ENCODE measurements at regions not wholly inside any gene's neighbourhood (a gene's known extent, or its start where the extent isn't known, plus 50 kb on each side); places are given as distances from the start of the nearest gene placed in this dataset.
"Not testable (repeated sequence)": the region's sequence is repeated elsewhere in the genome, so short reads cannot be mapped to it uniquely, and the experiment has no call there.

DNA sequence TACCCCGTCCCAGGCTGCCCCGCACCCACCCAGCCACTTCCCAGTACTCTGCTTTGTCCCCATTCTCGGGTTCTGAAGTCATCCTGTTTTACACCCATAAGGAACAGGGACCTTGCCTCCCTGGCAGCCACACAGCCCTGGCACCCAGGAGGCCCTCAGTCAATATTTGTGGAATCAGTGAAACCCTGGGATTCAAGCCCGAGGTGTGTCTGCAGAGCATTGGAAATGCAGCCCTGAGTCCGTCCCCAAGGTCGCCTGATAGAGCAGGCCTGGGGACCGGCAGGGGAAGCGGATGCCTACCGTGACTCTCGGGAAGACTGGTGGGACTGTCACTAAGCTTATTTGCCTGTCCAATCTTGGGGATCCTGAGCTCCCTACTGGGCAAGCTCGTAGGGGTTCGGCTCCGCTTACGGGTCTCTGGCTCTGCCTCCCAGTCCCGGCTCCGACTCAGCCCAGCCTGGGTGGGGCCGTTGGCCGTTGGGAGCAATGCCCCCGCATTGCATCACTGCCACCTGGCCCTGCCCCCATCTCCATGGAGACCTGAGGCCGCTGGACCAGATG lies 64.4 kb upstream of the TAMM41 start:
- TF ChIP-seq, protein P1, sequence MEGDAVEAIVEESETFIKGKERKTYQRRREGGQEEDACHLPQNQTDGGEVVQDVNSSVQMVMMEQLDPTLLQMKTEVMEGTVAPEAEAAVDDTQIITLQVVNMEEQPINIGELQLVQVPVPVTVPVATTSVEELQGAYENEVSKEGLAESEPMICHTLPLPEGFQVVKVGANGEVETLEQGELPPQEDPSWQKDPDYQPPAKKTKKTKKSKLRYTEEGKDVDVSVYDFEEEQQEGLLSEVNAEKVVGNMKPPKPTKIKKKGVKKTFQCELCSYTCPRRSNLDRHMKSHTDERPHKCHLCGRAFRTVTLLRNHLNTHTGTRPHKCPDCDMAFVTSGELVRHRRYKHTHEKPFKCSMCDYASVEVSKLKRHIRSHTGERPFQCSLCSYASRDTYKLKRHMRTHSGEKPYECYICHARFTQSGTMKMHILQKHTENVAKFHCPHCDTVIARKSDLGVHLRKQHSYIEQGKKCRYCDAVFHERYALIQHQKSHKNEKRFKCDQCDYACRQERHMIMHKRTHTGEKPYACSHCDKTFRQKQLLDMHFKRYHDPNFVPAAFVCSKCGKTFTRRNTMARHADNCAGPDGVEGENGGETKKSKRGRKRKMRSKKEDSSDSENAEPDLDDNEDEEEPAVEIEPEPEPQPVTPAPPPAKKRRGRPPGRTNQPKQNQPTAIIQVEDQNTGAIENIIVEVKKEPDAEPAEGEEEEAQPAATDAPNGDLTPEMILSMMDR (IDR thresholded peaks at IDR 0.05; ENCODE audit: insufficient read depth, low read length): no peak
- H3K4me3 ChIP-seq (ENCODE audit: low read depth, low read length): no peak overlapping the region
- DNase-seq (ENCODE audit: low read depth): no peak

DNA sequence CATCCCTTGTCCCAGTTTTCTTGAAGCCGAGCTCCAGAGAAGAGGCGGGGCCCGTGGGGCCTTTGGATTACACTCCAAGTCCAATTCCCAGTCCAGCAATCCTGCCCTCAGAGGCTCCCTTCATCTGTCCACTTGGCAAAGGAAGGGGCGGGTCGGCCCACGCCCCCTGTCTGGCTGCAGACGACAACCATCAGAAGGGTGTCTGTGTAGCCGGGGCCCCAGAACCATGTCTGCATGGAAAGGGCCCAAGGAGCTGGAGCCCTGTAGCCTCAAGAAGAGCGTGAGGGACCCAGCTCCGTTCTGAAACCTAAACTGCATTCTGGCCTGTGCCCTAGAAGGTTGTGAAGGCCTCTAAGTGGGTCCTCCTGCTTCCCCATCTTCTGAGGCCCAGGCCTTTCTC lies 65.2 kb upstream of the TAMM41 start:
- not testable (repeated sequence) for DNase-seq (ENCODE audit: low read depth); H3K4me3 ChIP-seq (ENCODE audit: low read depth, low read length)

DNA sequence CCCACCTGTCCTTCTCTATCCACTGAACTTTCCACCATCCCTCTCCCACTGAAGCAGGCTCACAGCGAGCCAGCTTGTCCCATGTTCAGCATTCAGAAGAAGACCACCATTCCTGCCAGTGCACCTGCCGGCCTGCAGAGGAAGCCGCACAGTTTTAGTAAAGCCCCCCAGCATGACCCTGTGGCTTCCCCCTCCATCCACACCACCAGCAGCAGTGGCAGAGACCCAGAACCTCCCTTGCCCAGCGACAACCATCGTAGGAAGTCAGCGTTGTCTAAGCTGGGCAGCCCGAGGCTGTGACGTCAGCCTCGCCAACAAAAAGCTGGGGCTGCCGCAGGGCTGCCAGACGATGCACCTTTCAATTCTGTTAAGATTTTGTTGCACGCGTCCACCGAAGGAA lies 66.6 kb upstream of the TAMM41 start:
- H3K4me3 ChIP-seq (ENCODE audit: low read depth, low read length): no peak overlapping the region
- TF ChIP-seq, protein P1 (IDR thresholded peaks at IDR 0.05; ENCODE audit: insufficient read depth, low read length): no peak
- DNase-seq (ENCODE audit: low read depth): no peak

DNA sequence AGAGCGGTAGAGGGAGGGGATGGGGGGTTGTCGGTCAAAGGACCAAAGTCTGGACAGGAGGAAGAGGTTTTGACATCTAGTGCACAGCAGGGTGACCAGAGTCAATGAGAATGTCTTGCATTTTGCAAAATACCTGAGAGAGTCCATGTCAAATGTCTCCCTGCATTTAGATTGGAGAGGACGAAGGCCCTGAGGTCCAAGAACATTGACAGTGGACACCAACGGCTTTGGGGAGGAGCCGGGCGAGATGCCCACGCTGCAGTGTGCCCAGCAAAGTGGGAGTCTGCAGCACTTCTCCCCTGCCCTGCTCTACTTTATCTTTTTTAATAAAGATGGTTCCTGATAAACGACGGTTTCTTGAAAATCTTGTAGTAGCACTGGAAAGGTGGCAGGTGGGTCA lies 67.4 kb upstream of the TAMM41 start:
- no peak overlapping the region for H3K4me3 ChIP-seq (ENCODE audit: low read depth, low read length)
- TF ChIP-seq, protein P1 (IDR thresholded peaks at IDR 0.05; ENCODE audit: insufficient read depth, low read length): no peak
- no peak for DNase-seq (ENCODE audit: low read depth)

DNA sequence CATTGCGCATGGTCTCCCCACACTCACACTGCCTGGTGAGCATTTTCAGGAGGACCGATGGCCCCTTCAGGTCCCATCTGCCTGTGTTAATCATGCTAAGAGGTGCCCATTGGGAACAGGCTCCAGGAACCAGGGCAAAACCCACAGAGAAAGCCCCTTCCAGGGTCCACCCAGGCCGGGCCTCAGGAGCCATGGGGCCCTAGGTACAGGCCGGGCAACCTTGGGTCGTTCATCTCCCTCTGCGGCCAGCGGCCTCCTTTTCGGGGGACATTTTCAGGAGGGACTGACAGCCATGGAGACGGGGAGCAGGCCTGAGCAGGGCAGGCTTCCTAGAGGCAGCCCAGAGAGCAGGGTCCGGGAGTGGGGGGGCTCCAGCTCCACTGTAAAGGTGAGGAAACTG lies 68.0 kb upstream of the TAMM41 start:
- no peak overlapping the region for H3K4me3 ChIP-seq (ENCODE audit: low read depth, low read length)
- DNase-seq (ENCODE audit: low read depth): no peak
- TF ChIP-seq, protein P1 (IDR thresholded peaks at IDR 0.05; ENCODE audit: insufficient read depth, low read length): no peak

DNA sequence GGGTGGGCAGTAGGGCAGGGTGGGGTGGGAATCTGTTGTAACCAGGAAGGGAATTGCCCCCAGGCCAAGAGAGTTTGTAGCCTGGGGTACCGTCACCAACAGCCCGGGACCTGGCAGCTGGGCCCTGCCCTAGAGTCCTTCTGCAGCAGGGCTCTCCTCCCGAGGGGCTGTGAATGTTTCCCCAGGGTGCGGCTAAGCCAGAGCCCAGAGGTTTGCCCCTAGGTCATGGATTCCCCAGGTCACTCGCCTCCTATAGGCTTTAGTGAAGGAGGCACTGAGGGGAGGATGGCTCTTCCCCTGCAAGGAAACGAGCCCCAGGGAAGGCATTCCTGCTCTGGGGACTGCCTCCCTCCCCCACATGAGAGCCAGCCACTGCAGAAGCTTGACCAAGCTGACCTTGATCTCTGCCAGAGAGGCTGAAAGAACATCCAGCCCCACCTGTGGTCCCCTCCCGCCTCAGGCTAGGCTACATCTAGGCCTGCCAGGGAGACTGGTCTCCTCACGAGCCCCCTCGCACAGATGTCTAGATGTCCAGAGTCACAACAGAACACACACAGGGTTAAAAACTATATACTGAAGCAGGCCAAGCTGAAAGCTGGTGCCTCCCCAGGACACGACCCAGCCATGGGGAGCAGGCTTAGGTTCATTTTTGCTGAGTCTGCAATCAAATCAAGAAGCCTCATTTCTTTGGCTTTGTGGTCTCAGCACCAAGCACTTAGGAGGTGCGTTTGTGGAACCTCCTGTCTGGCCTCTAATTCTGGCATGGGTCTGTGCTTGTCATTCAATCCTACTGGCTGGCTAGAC lies 69.1 kb upstream of the TAMM41 start:
- no peak overlapping the region for H3K4me3 ChIP-seq (ENCODE audit: low read depth, low read length)
- DNase-seq (ENCODE audit: low read depth): no peak
- TF ChIP-seq, protein P1 (IDR thresholded peaks at IDR 0.05; ENCODE audit: insufficient read depth, low read length): no peak

DNA sequence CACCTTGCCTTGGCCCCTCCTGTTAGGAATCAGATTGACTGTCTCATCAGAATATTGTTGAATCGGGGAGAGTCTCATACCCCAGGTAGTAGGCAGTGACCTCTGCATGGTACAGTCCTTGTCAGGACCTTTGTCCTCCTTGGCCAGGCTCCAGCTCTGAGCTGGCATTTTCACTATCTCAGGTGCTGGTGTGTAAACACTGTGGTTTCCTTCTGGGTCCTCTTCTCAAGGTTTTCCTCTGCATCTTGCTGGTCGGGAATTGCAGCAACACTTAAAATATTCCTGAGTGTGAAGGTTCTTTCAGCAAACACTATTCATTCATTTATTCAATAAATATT lies 69.7 kb upstream of the TAMM41 start:
- H3K4me3 ChIP-seq (ENCODE audit: low read depth, low read length); DNase-seq (ENCODE audit: low read depth): not testable (repeated sequence)

DNA sequence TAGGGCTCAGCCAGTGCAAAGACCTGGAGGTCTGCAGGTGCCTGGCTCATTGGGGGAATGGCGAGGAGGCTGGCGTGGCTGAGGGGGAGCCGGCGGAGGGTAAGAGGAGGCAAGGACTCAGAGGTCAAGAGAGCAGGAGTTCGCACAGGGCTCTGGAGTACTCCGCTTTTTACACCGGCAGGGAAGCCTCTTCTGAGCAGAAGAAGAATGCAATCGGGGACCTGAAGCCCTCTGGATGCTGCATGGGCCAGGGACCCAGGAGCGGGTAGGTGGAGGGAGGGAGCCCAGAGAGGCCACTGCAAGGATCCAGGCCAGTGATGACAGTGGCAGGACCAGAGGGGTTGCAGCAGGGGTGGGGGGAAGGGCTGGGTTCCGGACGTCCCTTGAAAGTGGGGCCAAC lies 70.4 kb upstream of the TAMM41 start:
- TF ChIP-seq, protein P1 (IDR thresholded peaks at IDR 0.05; ENCODE audit: insufficient read depth, low read length): no peak
- DNase-seq (ENCODE audit: low read depth): no peak
- H3K4me3 ChIP-seq (ENCODE audit: low read depth, low read length): no peak overlapping the region
